Activated naive CD4-positive, alpha-beta T cell treated with anti-CD3 and anti-CD28 coated beads for 36 hours (primary cell): ENCODE measurements at regions not wholly inside any gene's neighbourhood (a gene's known extent, or its start where the extent isn't known, plus 50 kb on each side); places are given as distances from the start of the nearest gene placed in this dataset.

Source experiments
- CTCF ChIA-PET: fragments of 350-600 bp; sonication (Branson Sonifier 250); formaldehyde crosslinking; loops from one replicate; lab custom pipeline; 2021; ENCODE audit warnings: antibody characterized with exemption; lab: Charles Lee
- DNase-seq: peaks from one replicate; pipeline ENCODE4 v3.0.0-alpha.2; 2020
- H3K27ac Mint-ChIP-seq: one replicate; pipeline ENCODE4 v1.8.0; 2021; ENCODE audit warnings: mild to moderate bottlenecking, mixed read lengths
- H3K27me3 Mint-ChIP-seq: one replicate; pipeline ENCODE4 v1.8.0; 2021; ENCODE audit warnings: low read depth, mixed read lengths
- H3K36me3 Mint-ChIP-seq: one replicate; pipeline ENCODE4 v1.8.0; 2021; ENCODE audit warnings: low read depth, mixed read lengths
- H3K4me1 Mint-ChIP-seq: one replicate; pipeline ENCODE4 v1.8.0; 2021; ENCODE audit warnings: low read depth, mixed read lengths
- H3K4me3 Mint-ChIP-seq: one replicate; pipeline ENCODE4 v1.8.0; 2021; ENCODE audit warnings: mild to moderate bottlenecking, moderate library complexity, mixed read lengths
- H3K9me3 Mint-ChIP-seq: one replicate; pipeline ENCODE4 v1.8.0; 2021; ENCODE audit warnings: mixed read lengths
- intact Hi-C: fragments of 100-400 bp; cut with micrococcal nuclease; formaldehyde crosslinking; loops from one replicate; pipeline ENCODE4 v1.15.1; 2023

- Mint-ChIP-seq H3K27ac (no peak overlapping the region), H3K27me3 (no peaks in the 10 kb centered on the region), H3K9me3 (no peaks in the 10 kb centered on the region), H3K36me3 (no peaks in the 10 kb centered on the region), H3K4me1 (no peaks in the 10 kb centered on the region), H3K4me3 (no peak overlapping the region)
- intact Hi-C loops = no loop called here
- DNase-seq = no peak
- CTCF ChIA-PET = no interaction called here
Observed at GRCh38 chrX:128897621-128898020, 625.7 kb downstream of the SMARCA1 start.

- no peak overlapping the region for H3K27ac Mint-ChIP-seq
- CTCF ChIA-PET = no interaction called here
- no peaks in the 10 kb centered on the region for H3K36me3 Mint-ChIP-seq
- no peaks in the 10 kb centered on the region for H3K9me3 Mint-ChIP-seq
- H3K27me3 Mint-ChIP-seq = no peaks in the 10 kb centered on the region
- intact Hi-C loops = no loop called here
- DNase-seq = no peak
- H3K4me3 Mint-ChIP-seq = no peak overlapping the region
- H3K4me1 Mint-ChIP-seq = no peaks in the 10 kb centered on the region
Observed at GRCh38 chrX:128891554-128891953, 631.7 kb downstream of the SMARCA1 start.

- intact Hi-C loops = no loop called here
- no peak for DNase-seq
- H3K27ac Mint-ChIP-seq = no peak overlapping the region
- CTCF ChIA-PET = no interaction called here
- H3K36me3 Mint-ChIP-seq = no peaks in the 10 kb centered on the region
- H3K4me3 Mint-ChIP-seq = no peak overlapping the region
- H3K27me3 Mint-ChIP-seq = no peaks in the 10 kb centered on the region
- no peaks in the 10 kb centered on the region for H3K4me1 Mint-ChIP-seq
- H3K9me3 Mint-ChIP-seq = no peaks in the 10 kb centered on the region
Observed at GRCh38 chrX:128884430-128884829, 638.9 kb downstream of the SMARCA1 start.

- H3K9me3 Mint-ChIP-seq = no peaks in the 10 kb centered on the region
- CTCF ChIA-PET = no interaction called here
- DNase-seq = no peak
- H3K4me3 Mint-ChIP-seq = no peak overlapping the region
- intact Hi-C loops = no loop called here
- H3K27me3 Mint-ChIP-seq = no peaks in the 10 kb centered on the region
- no peak overlapping the region for H3K27ac Mint-ChIP-seq
- no peaks in the 10 kb centered on the region for H3K4me1 Mint-ChIP-seq
- H3K36me3 Mint-ChIP-seq = no peaks in the 10 kb centered on the region
Observed at GRCh38 chrX:128883650-128884049, 639.6 kb downstream of the SMARCA1 start.

GRCh38 chrX:128870361-128870760 is 652.9 kb downstream of the SMARCA1 start:
- Mint-ChIP-seq H3K4me3 (no peak overlapping the region), H3K36me3 (no peaks in the 10 kb centered on the region), H3K27me3 (peaks cover 3% of the 10 kb centered on the region), H3K9me3 (no peaks in the 10 kb centered on the region), H3K27ac (no peak overlapping the region), H3K4me1 (no peaks in the 10 kb centered on the region)
- DNase-seq = no peak
- intact Hi-C loops = no loop called here
- CTCF ChIA-PET = no interaction called here

GRCh38 chrX:128862557-128862956 is 660.7 kb downstream of the SMARCA1 start:
- no peak overlapping the region for H3K27ac Mint-ChIP-seq
- DNase-seq = no peak
- intact Hi-C loops = no loop called here
- no peaks in the 10 kb centered on the region for H3K36me3 Mint-ChIP-seq
- no peaks in the 10 kb centered on the region for H3K27me3 Mint-ChIP-seq
- H3K4me3 Mint-ChIP-seq = no peak overlapping the region
- CTCF ChIA-PET = no interaction called here
- no peaks in the 10 kb centered on the region for H3K9me3 Mint-ChIP-seq
- no peaks in the 10 kb centered on the region for H3K4me1 Mint-ChIP-seq

- H3K4me3 Mint-ChIP-seq = no peak overlapping the region
- H3K27ac Mint-ChIP-seq = no peak overlapping the region
- no peaks in the 10 kb centered on the region for H3K4me1 Mint-ChIP-seq
- no peaks in the 10 kb centered on the region for H3K36me3 Mint-ChIP-seq
- intact Hi-C loops = no loop called here
- H3K27me3 Mint-ChIP-seq = no peaks in the 10 kb centered on the region
- CTCF ChIA-PET = no interaction called here
- no peak for DNase-seq
- H3K9me3 Mint-ChIP-seq = no peaks in the 10 kb centered on the region
Observed at GRCh38 chrX:128848374-128848773, 674.9 kb downstream of the SMARCA1 start.

- CTCF ChIA-PET = no interaction called here
- intact Hi-C loops = no loop called here
- Mint-ChIP-seq H3K9me3 (no peaks in the 10 kb centered on the region), H3K4me1 (no peaks in the 10 kb centered on the region), H3K4me3 (no peak overlapping the region), H3K36me3 (no peaks in the 10 kb centered on the region), H3K27me3 (no peaks in the 10 kb centered on the region), H3K27ac (no peak overlapping the region)
- DNase-seq = no peak
Observed at GRCh38 chrX:128846385-128846784, 676.9 kb downstream of the SMARCA1 start.

- intact Hi-C loops = loop anchor here (5.0 kb wide), 1 partner anchor 544 kb away; no protein-coding TSS in a partner anchor
- CTCF ChIA-PET = no interaction called here
- no peaks in the 10 kb centered on the region for H3K9me3 Mint-ChIP-seq
- H3K4me3 Mint-ChIP-seq = no peak overlapping the region
- H3K4me1 Mint-ChIP-seq = no peaks in the 10 kb centered on the region
- H3K27me3 Mint-ChIP-seq = no peaks in the 10 kb centered on the region
- H3K27ac Mint-ChIP-seq = no peak overlapping the region
- no peak for DNase-seq
- no peaks in the 10 kb centered on the region for H3K36me3 Mint-ChIP-seq
Observed at GRCh38 chrX:128818690-128819089, 704.6 kb downstream of the SMARCA1 start.

GRCh38 chrX:128816919-128817318 is 706.4 kb downstream of the SMARCA1 start:
- CTCF ChIA-PET = interaction anchor here (0.6 kb wide), 2 partner anchors 87 to 295 kb away, joined by 4 read pairs; no protein-coding TSS in a partner anchor
- no peaks in the 10 kb centered on the region for H3K9me3 Mint-ChIP-seq
- intact Hi-C loops = loop anchor here (5.0 kb wide), 1 partner anchor 545 kb away; no protein-coding TSS in a partner anchor
- H3K4me1 Mint-ChIP-seq = no peaks in the 10 kb centered on the region
- no peak overlapping the region for H3K27ac Mint-ChIP-seq
- no peaks in the 10 kb centered on the region for H3K27me3 Mint-ChIP-seq
- H3K36me3 Mint-ChIP-seq = no peaks in the 10 kb centered on the region
- no peak overlapping the region for H3K4me3 Mint-ChIP-seq
- DNase-seq = no peak

GRCh38 chrX:128807367-128807766 is 715.9 kb downstream of the SMARCA1 start:
- no peak overlapping the region for H3K4me3 Mint-ChIP-seq
- H3K27me3 Mint-ChIP-seq = no peaks in the 10 kb centered on the region
- H3K9me3 Mint-ChIP-seq = peaks cover 4% of the 10 kb centered on the region
- H3K4me1 Mint-ChIP-seq = no peaks in the 10 kb centered on the region
- DNase-seq = no peak
- intact Hi-C loops = no loop called here
- no peak overlapping the region for H3K27ac Mint-ChIP-seq
- CTCF ChIA-PET = no interaction called here
- no peaks in the 10 kb centered on the region for H3K36me3 Mint-ChIP-seq

- CTCF ChIA-PET = no interaction called here
Observed at GRCh38 chrX:128805236-128805635, 718.1 kb downstream of the SMARCA1 start.

GRCh38 chrX:128804828-128805227 is 718.5 kb downstream of the SMARCA1 start:
- intact Hi-C loops = no loop called here
- no peaks in the 10 kb centered on the region for H3K4me1 Mint-ChIP-seq
- DNase-seq = no peak
- H3K9me3 Mint-ChIP-seq = peaks cover 4% of the 10 kb centered on the region
- CTCF ChIA-PET = no interaction called here
- H3K27ac Mint-ChIP-seq = no peak overlapping the region
- no peaks in the 10 kb centered on the region for H3K27me3 Mint-ChIP-seq
- H3K4me3 Mint-ChIP-seq = no peak overlapping the region
- H3K36me3 Mint-ChIP-seq = no peaks in the 10 kb centered on the region

More at GRCh38 chrX:128805236-128805635, 718.1 kb downstream of the SMARCA1 start:
- no peak for DNase-seq
- Mint-ChIP-seq H3K4me1 (no peaks in the 10 kb centered on the region), H3K4me3 (no peak overlapping the region), H3K36me3 (no peaks in the 10 kb centered on the region), H3K27me3 (no peaks in the 10 kb centered on the region), H3K27ac (no peak overlapping the region), H3K9me3 (peaks cover 4% of the 10 kb centered on the region)
- intact Hi-C loops = no loop called here

GRCh38 chrX:128800138-128800537 is 723.2 kb downstream of the SMARCA1 start:
- no peak overlapping the region for H3K27ac Mint-ChIP-seq

More at GRCh38 chrX:128800138-128800537, 723.2 kb downstream of the SMARCA1 start:
- H3K36me3 Mint-ChIP-seq = no peaks in the 10 kb centered on the region
- H3K4me1 Mint-ChIP-seq = no peaks in the 10 kb centered on the region
- no peak overlapping the region for H3K4me3 Mint-ChIP-seq
- intact Hi-C loops = no loop called here
- CTCF ChIA-PET = no interaction called here
- no peak for DNase-seq
- no peaks in the 10 kb centered on the region for H3K27me3 Mint-ChIP-seq
- H3K9me3 Mint-ChIP-seq = peaks cover 2% of the 10 kb centered on the region
